ENCODE measurements at regions not wholly inside any gene's neighbourhood (a gene's known extent, or its start where the extent isn't known, plus 50 kb on each side); places are given as distances from the start of the nearest gene placed in this dataset.

GRCh38 chr13:89034015-89034414 lies 1362.8 kb downstream of the SLITRK5 start:
- TF ChIP-seq CTCF (IDR thresholded peaks at IDR 0.05; ENCODE audit: low read depth, low read length) (no peak), EZH2phosphoT487 (IDR thresholded peaks at IDR 0.05; ENCODE audit: low read depth) (no peak)

Measured in OCI-LY3 (cell line).